Heart left ventricle (tissue), 13 donors: ENCODE measurements at regions not wholly inside any gene's neighbourhood (a gene's known extent, or its start where the extent isn't known, plus 50 kb on each side); places are given as distances from the start of the nearest gene placed in this dataset.

Experiments
- CTCF ChIP-seq, 12 donors: fragments of 200-600 bp; sonication (generic) in 4 of 12; IDR thresholded peaks; one replicate each; pipeline versions ENCODE4 v1.5.0 to v1.8.0; 2018 to 2022; ENCODE audit warnings: antibody characterized with exemption in 12 of 12, mild to moderate bottlenecking in 5 of 12
- POLR2A ChIP-seq, 2 donors: fragments of 450-650 bp; IDR thresholded peaks; one replicate each; pipeline ENCODE4 v1.6.1; 2017; ENCODE audit warnings: antibody characterized with exemption in 2 of 2, mild to moderate bottlenecking in 2 of 2, moderate library complexity in 2 of 2
- donor health status: ischemic (EF 13 %, LVEDD 7.1; RV severe dilation, severe dysfunction).
- donor health status: DM: no; HTN: yes; CAD: no.
- donor health status: DM: no; HTN: no; CAD: no.
- donor health status: ischemic (EF 25% LVEDD 6.9; RV normal size, moderate dysfunction).
- donor health status: ischemic (EF 25% LVEDD 5.7; RV mildly dilated, moderate dysfunction).
- donor health status: ischemic (EF 35%, LVEDD 5.7; RV mildly dilated, moderate dysfunction).
- donor health status: nonischemic (EF 11% LVEDD 7.7; RV severe dilation, severe dysfunction).
- donor health status: DM: yes; HTN: yes; CAD: no.
- donor health status: PGD.
- donor health status: ischemic (EF 29% LVEDD 5.4; RV normal size, mild dysfunction).
- donor health status: nonischemic (EF 23%, LVEDD 6.1; RV moderate dilation, normal function).

GRCh38 chrX:1097328-1097727 is 115.1 kb downstream of the CRLF2 start:
- TF ChIP-seq CTCF (IDR thresholded peaks at IDR 0.05), result no peak
- no peak for TF ChIP-seq POLR2A (IDR thresholded peaks at IDR 0.05)
